Liver (tissue), 8 donors: ENCODE measurements at regions not wholly inside any gene's neighbourhood (a gene's known extent, or its start where the extent isn't known, plus 50 kb on each side); places are given as distances from the start of the nearest gene placed in this dataset.

Experiments used
- DNase-seq: peaks from one replicate; pipeline ENCODE4 v3.0.0-alpha.2; 2017; ENCODE audit warnings: low spot score
- H3K27ac ChIP-seq, 2 donors: one replicate each; pipeline ENCODE4 v1.7.0; 2013; ENCODE audit warnings: inconsistent platforms in 2 of 2, low read length in 2 of 2, control low read depth in 1 of 2, low read depth in 1 of 2, mild to moderate bottlenecking in 1 of 2
- H3K27me3 ChIP-seq, 4 donors: one replicate each; pipeline versions ENCODE4 v1.6.1 to v1.7.0; 2013; ENCODE audit warnings: low read length in 3 of 4, inconsistent platforms in 1 of 4, mild to moderate bottlenecking in 1 of 4, moderate library complexity in 1 of 4; ENCODE audit not compliant: control insufficient read depth in 4 of 4, insufficient read depth in 4 of 4
- H3K36me3 ChIP-seq, 4 donors: one replicate each; pipeline versions ENCODE4 v1.6.1 to v1.7.0; 2013; ENCODE audit warnings: low read length in 3 of 4, mild to moderate bottlenecking in 3 of 4, low read depth in 1 of 4, moderate library complexity in 1 of 4; ENCODE audit not compliant: control insufficient read depth in 4 of 4, insufficient read depth in 3 of 4
- H3K4me1 ChIP-seq, 4 donors: one replicate each; pipeline versions ENCODE4 v1.6.1 to v1.7.0; 2013; ENCODE audit warnings: low read length in 3 of 4, mild to moderate bottlenecking in 3 of 4, moderate library complexity in 1 of 4; ENCODE audit not compliant: control insufficient read depth in 4 of 4, insufficient read depth in 4 of 4
- H3K4me3 ChIP-seq, 3 donors: one replicate each; pipeline versions ENCODE4 v1.6.1 to v1.7.0; 2013; ENCODE audit warnings: low read length in 3 of 3, control low read depth in 1 of 3, low read depth in 1 of 3, mild to moderate bottlenecking in 1 of 3
- H3K9ac ChIP-seq, 2 donors: one replicate each; pipeline ENCODE4 v1.7.0; 2013; ENCODE audit warnings: low read length in 2 of 2, mild to moderate bottlenecking in 2 of 2, moderate library complexity in 2 of 2, control low read depth in 1 of 2, low read depth in 1 of 2
- H3K9me3 ChIP-seq, 4 donors: one replicate each; pipeline versions ENCODE4 v1.6.1 to v1.7.0; 2013; ENCODE audit warnings: low read length in 3 of 4; ENCODE audit not compliant: control insufficient read depth in 4 of 4
- ATF3 ChIP-seq: IDR thresholded peaks from 2 replicates; pipeline ENCODE4 v1.6.1; 2016; ENCODE audit warnings: antibody characterized with exemption
- CTCF ChIP-seq: fragments of 150-350 bp; IDR thresholded peaks from 2 replicates; pipeline ENCODE4 v1.5.1; 2017; ENCODE audit warnings: improper control_type of control experiment, low read depth, low read length; ENCODE audit not compliant: missing input control
- EGR1 ChIP-seq, 2 donors: IDR thresholded peaks; 2 replicates each; pipeline ENCODE4 v1.6.1; 2016 to 2018; ENCODE audit warnings: antibody characterized with exemption in 2 of 2, low read depth in 2 of 2
- FOXA1 ChIP-seq: IDR thresholded peaks from 2 replicates; pipeline ENCODE4 v1.6.1; 2016; ENCODE audit warnings: antibody characterized with exemption
- GABPA ChIP-seq, 2 donors: IDR thresholded peaks in 1 of 2; conservative IDR thresholded peaks in 1 of 2; 2 replicates each; pipeline ENCODE4 v1.6.1; 2016; ENCODE audit warnings: antibody characterized with exemption in 2 of 2, mild to moderate bottlenecking in 1 of 2, moderate library complexity in 1 of 2
- HNF4A ChIP-seq, 2 donors: conservative IDR thresholded peaks; 2 replicates each; pipeline ENCODE4 v1.6.1; 2016; ENCODE audit warnings: antibody characterized with exemption in 2 of 2, mild to moderate bottlenecking in 2 of 2
- JUND ChIP-seq, 2 donors: IDR thresholded peaks; 2 replicates each; pipeline ENCODE4 v1.6.1; 2016; ENCODE audit warnings: antibody characterized with exemption in 2 of 2
- MAX ChIP-seq: IDR thresholded peaks from 2 replicates; pipeline ENCODE4 v1.6.1; 2016; ENCODE audit warnings: antibody characterized with exemption
- RAD21 ChIP-seq, 2 donors: IDR thresholded peaks; 2 replicates each; pipeline ENCODE4 v1.6.1; 2016; ENCODE audit warnings: antibody characterized with exemption in 2 of 2, mild to moderate bottlenecking in 2 of 2
- REST ChIP-seq: IDR thresholded peaks from 2 replicates; pipeline ENCODE4 v1.6.1; 2016; ENCODE audit warnings: antibody characterized with exemption, mild to moderate bottlenecking
- RXRA ChIP-seq, 2 donors: IDR thresholded peaks; 2 replicates each; pipeline ENCODE4 v1.6.1; 2017 to 2018; ENCODE audit warnings: antibody characterized with exemption in 2 of 2, mild to moderate bottlenecking in 1 of 2
- SP1 ChIP-seq: IDR thresholded peaks from 2 replicates; pipeline ENCODE4 v1.6.1; 2018; ENCODE audit warnings: antibody characterized with exemption, mild to moderate bottlenecking
- YY1 ChIP-seq: IDR thresholded peaks from 2 replicates; pipeline ENCODE4 v1.6.1; 2016; ENCODE audit warnings: antibody characterized with exemption, mild to moderate bottlenecking
- ZBTB33 ChIP-seq: IDR thresholded peaks from 2 replicates; pipeline ENCODE4 v1.6.1; 2016; ENCODE audit warnings: antibody characterized with exemption
- WGBS: extraction: QIAGEN DNeasy Blood & Tissue Kit; methylation state at CpG from one replicate; pipeline ENCODE4 v1.1.7; 2013; 5-methylcytosine and 5-hydroxymethylcytosine counted together
- donor health status: healthy.
- donor health status: healthy.
- donor health status: healthy.
- donor health status: healthy.
- donor health status: healthy.

- TF ChIP-seq REST (no peak), JUND (IDR thresholded peaks at IDR 0.05) (no peak), RAD21 (IDR thresholded peaks at IDR 0.05) (no peak), HNF4A (conservative IDR thresholded peaks at IDR 0.05) (no peak)
These were observed 456.2 kb downstream of the TBL1XR1 start (continued) for GRCh38 chr3:176740906-176741663.

GRCh38 chr3:176739159-176739558, 458.1 kb downstream of the TBL1XR1 start:
- Histone ChIP-seq H3K27me3 (no peaks in the 10 kb centered on the region), H3K4me3 (no peak overlapping the region), H3K9me3 (no peaks in the 10 kb centered on the region), H3K9ac (no peak overlapping the region), H3K36me3 (no peaks in the 10 kb centered on the region), H3K4me1 (no peaks in the 10 kb centered on the region), H3K27ac (no peak overlapping the region)
- WGBS, result 42% methylated on average over 2 of the region's 2 CpGs
- DNase-seq, result no peak
- no peak for TF ChIP-seq EGR1 (IDR thresholded peaks at IDR 0.05; ENCODE audit: low read depth in 2 of 2)
- no peak for TF ChIP-seq RXRA (IDR thresholded peaks at IDR 0.05)
- TF ChIP-seq FOXA1, result no peak
- TF ChIP-seq REST, result no peak
- no peak for TF ChIP-seq YY1
- no peak for TF ChIP-seq ZBTB33

- Histone ChIP-seq H3K27me3 (no peaks in the 10 kb centered on the region), H3K9me3 (no peaks in the 10 kb centered on the region), H3K27ac (no peak overlapping the region), H3K4me1 (no peaks in the 10 kb centered on the region), H3K9ac (no peak overlapping the region), H3K4me3 (no peak overlapping the region), H3K36me3 (no peaks in the 10 kb centered on the region)
- DNase-seq, result no peak
- TF ChIP-seq FOXA1 (no peak), YY1 (no peak), CTCF (no peak), ATF3 (no peak), GABPA (IDR thresholded peaks at IDR 0.05 in 1 of 2, conservative IDR thresholded peaks at IDR 0.05 in 1 of 2) (no peak), EGR1 (IDR thresholded peaks at IDR 0.05; ENCODE audit: low read depth in 2 of 2) (no peak), MAX (no peak), RXRA (IDR thresholded peaks at IDR 0.05) (no peak), SP1 (no peak)
- WGBS, result 83% methylated on average over 4 of the region's 4 CpGs
These were observed 459.7 kb downstream of the TBL1XR1 start for GRCh38 chr3:176737480-176738110.
